MM.1S (cell line): ENCODE measurements at regions not wholly inside any gene's neighbourhood (a gene's known extent, or its start where the extent isn't known, plus 50 kb on each side); places are given as distances from the start of the nearest gene placed in this dataset.
A peak's percentile ranks its signal among the peaks of the same experiment; 100 is the strongest.

Experiments used
- DNase-seq: peaks from one replicate; pipeline ENCODE4 v3.0.0-alpha.2; 2015
- H2AFZ ChIP-seq: fragments of 300-600 bp; sonication (generic); 2 replicates; pipeline ENCODE4 v1.6.0; 2016; ENCODE audit warnings: antibody characterized with exemption, low read length
- H3F3A ChIP-seq: fragments of 300-600 bp; sonication (generic); 2 replicates; pipeline ENCODE4 v1.6.1; 2016; ENCODE audit warnings: mild to moderate bottlenecking, antibody characterized with exemption, low read length, moderate library complexity, mixed read lengths; ENCODE audit not compliant: insufficient read depth
- H3K27ac ChIP-seq: fragments of 300-600 bp; sonication (generic); 2 replicates; pipeline ENCODE4 v1.5.1; 2016; ENCODE audit warnings: mild to moderate bottlenecking, low read length
- H3K27me3 ChIP-seq: fragments of 300-600 bp; sonication (generic); replicated peaks from 2 replicates; pipeline ENCODE4 v1.6.0; 2016; ENCODE audit warnings: low read length; ENCODE audit not compliant: insufficient read depth
- H3K36me3 ChIP-seq: fragments of 300-600 bp; sonication (generic); replicated peaks from 2 replicates; pipeline ENCODE4 v1.6.1; 2016; ENCODE audit warnings: mild to moderate bottlenecking, low read length, mixed read lengths; ENCODE audit not compliant: insufficient read depth
- H3K4me1 ChIP-seq: fragments of 300-600 bp; sonication (generic); 2 replicates; pipeline ENCODE4 v1.6.1; 2016; ENCODE audit warnings: low read length, mixed read lengths
- H3K4me2 ChIP-seq: fragments of 300-600 bp; sonication (generic); 2 replicates; pipeline ENCODE4 v1.6.0; 2016; ENCODE audit warnings: low read depth, low read length
- H3K4me3 ChIP-seq: fragments of 300-600 bp; sonication (generic); 2 replicates; pipeline ENCODE4 v1.5.1; 2016; ENCODE audit warnings: low read length, mixed read lengths
- H3K79me2 ChIP-seq: fragments of 300-600 bp; sonication (generic); 2 replicates; pipeline ENCODE4 v1.6.1; 2016; ENCODE audit warnings: mixed run types, low read length, mixed read lengths
- H3K9ac ChIP-seq: fragments of 300-600 bp; sonication (generic); 2 replicates; pipeline ENCODE4 v1.6.1; 2016; ENCODE audit warnings: low read length, mixed read lengths
- H3K9me2 ChIP-seq: fragments of 300-600 bp; sonication (generic); replicated peaks from 2 replicates; pipeline ENCODE4 v1.6.1; 2016; ENCODE audit warnings: mild to moderate bottlenecking, low read length, mixed read lengths; ENCODE audit not compliant: insufficient read depth
- H3K9me3 ChIP-seq: fragments of 300-600 bp; sonication (generic); replicated peaks from 2 replicates; pipeline ENCODE4 v1.6.1; 2016; ENCODE audit warnings: mild to moderate bottlenecking, low read length, mixed read lengths; ENCODE audit not compliant: insufficient read depth
- H4K20me1 ChIP-seq: fragments of 300-600 bp; sonication (generic); 2 replicates; pipeline ENCODE4 v1.6.1; 2016; ENCODE audit warnings: mild to moderate bottlenecking, low read length, moderate library complexity, mixed read lengths; ENCODE audit not compliant: insufficient read depth
- CTCF ChIP-seq: fragments of 300-600 bp; sonication (generic); IDR thresholded peaks from 2 replicates; pipeline ENCODE4 v1.5.1; 2016; ENCODE audit warnings: antibody characterized with exemption, low read length, mixed read lengths
- EZH2 ChIP-seq: fragments of 300-600 bp; sonication (generic); optimal IDR thresholded peaks from 2 replicates; pipeline ENCODE3; 2017; ENCODE audit warnings: low read depth, mild to moderate bottlenecking, antibody characterized with exemption, low read length, mixed read lengths
- EZH2phosphoT487 ChIP-seq: fragments of 300-600 bp; sonication (generic); IDR thresholded peaks from 2 replicates; pipeline ENCODE4 v1.6.1; 2018; ENCODE audit warnings: antibody characterized with exemption, low read length

- DNase-seq = peak; percentile 52
- Histone ChIP-seq H3F3A (no peaks in the 10 kb centered on the region), H3K27me3 (no peaks in the 10 kb centered on the region)
Observed at GRCh38 chr1:55958498-55958897, 620.9 kb downstream of the PLPP3 start.

GRCh38 chr1:55957276-55957675 is 622.1 kb downstream of the PLPP3 start:
- DNase-seq = no peak
- no peaks in the 10 kb centered on the region for H3F3A ChIP-seq
- H3K9me2 ChIP-seq = no peaks in the 10 kb centered on the region
- no peak overlapping the region for H3K4me2 ChIP-seq
- H3K27ac ChIP-seq = no peak overlapping the region
- H3K79me2 ChIP-seq = no peaks in the 10 kb centered on the region
- TF ChIP-seq EZH2 (no peak), CTCF (no peak), EZH2phosphoT487 (no peak)
- H3K36me3 ChIP-seq = no peaks in the 10 kb centered on the region
- no peak overlapping the region for H3K4me3 ChIP-seq
- H3K27me3 ChIP-seq = no peaks in the 10 kb centered on the region
- H2AFZ ChIP-seq = no peak overlapping the region
- H4K20me1 ChIP-seq = no peaks in the 10 kb centered on the region
- no peaks in the 10 kb centered on the region for H3K9me3 ChIP-seq
- H3K4me1 ChIP-seq = no peaks in the 10 kb centered on the region
- H3K9ac ChIP-seq = no peak overlapping the region

More at GRCh38 chr1:55958498-55958897, 620.9 kb downstream of the PLPP3 start:
- Histone ChIP-seq H3K27ac (no peak overlapping the region), H2AFZ (no peak overlapping the region), H3K4me2 (no peak overlapping the region), H3K4me3 (no peak overlapping the region), H3K36me3 (no peaks in the 10 kb centered on the region), H3K9me2 (no peaks in the 10 kb centered on the region), H4K20me1 (no peaks in the 10 kb centered on the region), H3K79me2 (no peaks in the 10 kb centered on the region), H3K9me3 (no peaks in the 10 kb centered on the region), H3K9ac (no peak overlapping the region), H3K4me1 (no peaks in the 10 kb centered on the region)
- no peak for TF ChIP-seq CTCF
- no peak for TF ChIP-seq EZH2phosphoT487
- no peak for TF ChIP-seq EZH2

- no peaks in the 10 kb centered on the region for H3F3A ChIP-seq
- no peaks in the 10 kb centered on the region for H4K20me1 ChIP-seq
- TF ChIP-seq CTCF (no peak), EZH2phosphoT487 (no peak), EZH2 (no peak)
- H3K9ac ChIP-seq = no peak overlapping the region
- no peak overlapping the region for H3K4me2 ChIP-seq
- H3K4me1 ChIP-seq = no peaks in the 10 kb centered on the region
- no peaks in the 10 kb centered on the region for H3K36me3 ChIP-seq
- H3K9me2 ChIP-seq = no peaks in the 10 kb centered on the region
- H2AFZ ChIP-seq = no peak overlapping the region
- H3K4me3 ChIP-seq = no peak overlapping the region
- H3K79me2 ChIP-seq = no peaks in the 10 kb centered on the region
- DNase-seq = no peak
- H3K27ac ChIP-seq = no peak overlapping the region
- H3K27me3 ChIP-seq = no peaks in the 10 kb centered on the region
- no peaks in the 10 kb centered on the region for H3K9me3 ChIP-seq
Observed at GRCh38 chr1:55955016-55955621, 624.2 kb downstream of the PLPP3 start.
